HepG2 (cell line): ENCODE measurements at regions not wholly inside any gene's neighbourhood (a gene's known extent, or its start where the extent isn't known, plus 50 kb on each side); places are given as distances from the start of the nearest gene placed in this dataset.

Experiments used
- ATAC-seq: fragments of 200-7000 bp; cut with Tn5 transposase; 3 replicates; pipeline ENCODE4 v1.9.1; 2020; ENCODE audit warnings: mild to moderate bottlenecking, moderate library complexity
- BruUV-seq: library from RNA; stranded (reverse); fragments of 400-500 nt; replicated peaks from 2 replicates; lab custom pipeline; 2021; lab: Mats Ljungman, UMichigan
- CTCF ChIA-PET: fragments of 300-600 bp; formaldehyde crosslinking; extraction: SDS; loops from one replicate; lab custom pipeline; 2021; ENCODE audit warnings: low total read pairs, inconsistent platforms, low intra/inter-chr PET ratio; lab: Yijun Ruan, JAX
- POLR2A ChIA-PET: fragments of 350-600 bp; sonication (Branson Sonifier 250); formaldehyde crosslinking; loops from one replicate; lab custom pipeline; 2020; ENCODE audit warnings: antibody characterized with exemption, inconsistent platforms; lab: Yijun Ruan, JAX
- DNase-seq: peaks from one replicate; pipeline ENCODE4 v3.0.0-alpha.2; 2015; ENCODE audit warnings: low spot score
- FAIRE-seq: peaks from 3 replicates; lab custom pipeline; 2011; peaks lifted over from hg19 to GRCh38; lab: Jason Lieb, UNC
- H2AFZ ChIP-seq: one replicate; pipeline ENCODE4 v1.6.1; 2011; ENCODE audit warnings: low read length, inconsistent platforms
- H3K27ac ChIP-seq: fragments of 300-600 bp; 3 replicates; pipeline ENCODE4 v1.8.0; 2011; ENCODE audit warnings: mixed run types, mild to moderate bottlenecking, mixed read lengths, low read length, inconsistent platforms; ENCODE audit not compliant: insufficient read depth; ENCODE audit errors: extremely low read length
- H3K27me3 ChIP-seq, 2 experiments: fragments of 200-600 bp in 1 of 2; 2 replicates in 1 of 2; 3 replicates in 1 of 2; pipeline versions ENCODE4 v1.6.0 to v1.8.0; 2011; ENCODE audit warnings: low read length in 2 of 2, mild to moderate bottlenecking in 2 of 2, moderate library complexity in 2 of 2, inconsistent platforms in 1 of 2; ENCODE audit not compliant: insufficient read depth in 2 of 2, control insufficient read depth in 1 of 2
- H3K36me3 ChIP-seq, 2 experiments: fragments of 200-600 bp in 1 of 2; replicated peaks in 1 of 2; 2 replicates in 1 of 2; 3 replicates in 1 of 2; pipeline versions ENCODE4 v1.5.1 to v1.8.0; 2011; ENCODE audit warnings: low read length in 2 of 2, inconsistent platforms in 1 of 2; ENCODE audit not compliant: insufficient read depth in 2 of 2, control insufficient read depth in 1 of 2
- H3K4me1 ChIP-seq: 2 replicates; pipeline ENCODE4 v1.5.1; 2012; ENCODE audit warnings: low read length, inconsistent platforms; ENCODE audit not compliant: insufficient read depth
- H3K4me2 ChIP-seq: 2 replicates; pipeline ENCODE4 v1.6.0; 2011; ENCODE audit warnings: low read depth, low read length, inconsistent platforms
- H3K4me3 ChIP-seq, 3 experiments: fragments of 200-600 bp in 1 of 3; sonication (generic), shearing (Covaris generic) in 1 of 3; replicated peaks in 1 of 3; 2 replicates each; pipeline ENCODE4 v1.5.1; 2011 to 2016; ENCODE audit warnings: low read length in 3 of 3, inconsistent platforms in 2 of 3, low read depth in 2 of 3, mild to moderate bottlenecking in 2 of 3, control low read depth in 1 of 3, mixed read lengths in 1 of 3; ENCODE audit not compliant: insufficient read depth in 1 of 3
- H3K79me2 ChIP-seq: one replicate; pipeline ENCODE4 v1.6.1; 2011; ENCODE audit warnings: low read length, inconsistent platforms; ENCODE audit not compliant: insufficient read depth
- H3K9ac ChIP-seq: 2 replicates; pipeline ENCODE4 v1.6.0; 2011; ENCODE audit warnings: mild to moderate bottlenecking, low read depth, low read length, inconsistent platforms; ENCODE audit not compliant: insufficient read depth
- H3K9me3 ChIP-seq: 2 replicates; pipeline ENCODE4 v1.5.1; 2012; ENCODE audit warnings: mild to moderate bottlenecking, low read length
- H4K20me1 ChIP-seq: 2 replicates; pipeline ENCODE4 v1.6.0; 2011; ENCODE audit warnings: inconsistent platforms, mild to moderate bottlenecking, low read length, moderate library complexity; ENCODE audit not compliant: insufficient read depth
- AKNA ChIP-seq: sonication (generic); formaldehyde crosslinking; IDR thresholded peaks from 2 replicates; pipeline ENCODE4 v1.4.0; 2020; ENCODE audit warnings: missing genetic modification reagents, borderline replicate concordance
- ATF5 ChIP-seq: sonication (generic); formaldehyde crosslinking; IDR thresholded peaks from 2 replicates; pipeline ENCODE4 v1.4.0; 2020; ENCODE audit warnings: mild to moderate bottlenecking, low read depth, missing genetic modification reagents
- CBX2 ChIP-seq, 2 experiments: fragments of 200-600 bp in 1 of 2; sonication (generic); formaldehyde crosslinking in 1 of 2; IDR thresholded peaks; 2 replicates each; pipeline versions ENCODE4 v1.7.0 to v1.8.1; 2018 to 2022; ENCODE audit warnings: low read depth in 2 of 2, low read length in 1 of 2, mild to moderate bottlenecking in 1 of 2, missing genetic modification reagents in 1 of 2
- DBP ChIP-seq: sonication (generic); formaldehyde crosslinking; IDR thresholded peaks from 2 replicates; pipeline ENCODE4 v1.4.0; 2020; ENCODE audit warnings: missing genetic modification reagents; ENCODE audit errors: not compliant biosample characterization
- ERF ChIP-seq: IDR thresholded peaks from 2 replicates; pipeline ENCODE4 v1.6.1; 2018; ENCODE audit warnings: missing biosample characterization, missing genetic modification reagents
- NCOA2 ChIP-seq: sonication (generic); formaldehyde crosslinking; IDR thresholded peaks from 2 replicates; pipeline ENCODE4 v1.8.0; 2022; ENCODE audit warnings: inconsistent platforms
- NR2F1 ChIP-seq, 2 experiments: fragments of 450-650 bp in 1 of 2; formaldehyde crosslinking in 1 of 2; IDR thresholded peaks; 2 replicates each; pipeline versions ENCODE4 v1.5.0 to v1.6.1; 2016 to 2020; ENCODE audit warnings: mild to moderate bottlenecking in 1 of 2, missing compliant biosample characterization in 1 of 2, missing genetic modification reagents in 1 of 2, moderate library complexity in 1 of 2
- TBL1XR1 ChIP-seq: fragments of 150-350 bp; IDR thresholded peaks from 2 replicates; pipeline ENCODE4 v1.6.1; 2014; ENCODE audit warnings: borderline replicate concordance, low read length; ENCODE audit not compliant: partially characterized antibody
- ZNF570 ChIP-seq: sonication (generic); formaldehyde crosslinking; IDR thresholded peaks from 2 replicates; pipeline ENCODE4 v1.4.0; 2020; ENCODE audit warnings: mild to moderate bottlenecking, missing genetic modification reagents, borderline replicate concordance
- ZNF598 ChIP-seq: sonication (generic); formaldehyde crosslinking; IDR thresholded peaks from 2 replicates; pipeline ENCODE4 v1.5.1; 2020; ENCODE audit warnings: mild to moderate bottlenecking, missing genetic modification reagents, borderline replicate concordance
- ZNF713 ChIP-seq: sonication (generic); formaldehyde crosslinking; IDR thresholded peaks from 2 replicates; pipeline ENCODE4 v1.4.0; 2020; ENCODE audit warnings: mild to moderate bottlenecking, missing genetic modification reagents
- ZNF891 ChIP-seq: sonication (generic); formaldehyde crosslinking; IDR thresholded peaks from 2 replicates; pipeline ENCODE4 v1.5.0; 2020; ENCODE audit warnings: mild to moderate bottlenecking, missing genetic modification reagents
- ZSCAN31 ChIP-seq: sonication (generic); formaldehyde crosslinking; IDR thresholded peaks from 2 replicates; pipeline ENCODE4 v1.5.0; 2020; ENCODE audit warnings: low read depth, mild to moderate bottlenecking, missing genetic modification reagents
- WGBS: methylation state at CpG from one replicate; pipeline ENCODE4 v1.1.6; 2017; ENCODE audit warnings: low lambda C conversion rate; 5-methylcytosine and 5-hydroxymethylcytosine counted together
- in situ Hi-C: cut with HindIII; loops from 2 replicates; pipeline ENCODE4 v1.10.0; 2017; ENCODE audit warnings: low pct_unique_long_range_greater_than_20kb; ENCODE audit not compliant: extremely low pct_ligation_motif_present
- intact Hi-C: fragments of 100-400 bp; cut with micrococcal nuclease; formaldehyde crosslinking; loops from one replicate; pipeline ENCODE4 v1.10.0; 2022; ENCODE audit not compliant: unreplicated experiment

GRCh38 chr1:42043182-42043581 is 110.0 kb upstream of the GUCA2B start:
- Histone ChIP-seq H3K36me3 (no peaks in the 10 kb centered on the region), H2AFZ (no peak overlapping the region), H3K79me2 (no peaks in the 10 kb centered on the region), H3K4me3 (no peak overlapping the region), H3K9me3 (no peaks in the 10 kb centered on the region), H3K27ac (no peak overlapping the region), H3K4me1 (peaks cover 8% of the 10 kb centered on the region; the same call in 1 of the 2 replicates), H3K9ac (no peak overlapping the region), H4K20me1 (no peaks in the 10 kb centered on the region), H3K27me3 (peaks cover 0 to 12% of the 10 kb centered on the region in 2 experiments; a peak in 2 of 5 replicates)
- CTCF ChIA-PET = no interaction called here
- DNase-seq (no peak), ATAC-seq (no peak), FAIRE-seq (no peak)
- intact Hi-C loops (no loop called here), in situ Hi-C loops (no loop called here)
- WGBS = 4% methylated on average over 2 of the region's 2 CpGs
- POLR2A ChIA-PET = no interaction called here
- no peak for TF ChIP-seq DBP
- no peak for TF ChIP-seq ZSCAN31 (CRISPR knock-in tag)
- TF ChIP-seq NCOA2 = no peak
- TF ChIP-seq, all 625 proteins: peak for 0
- no TSS peak for BruUV-seq
- H3K4me2 ChIP-seq = no peak overlapping the region

GRCh38 chr1:42041031-42041430 is 112.2 kb upstream of the GUCA2B start:
- Histone ChIP-seq H3K9me3 (no peaks in the 10 kb centered on the region), H3K27ac (no peak overlapping the region), H3K4me2 (no peak overlapping the region), H3K4me3 (no peak overlapping the region), H3K4me1 (peaks cover 5% of the 10 kb centered on the region), H3K27me3 (peaks cover 0 to 12% of the 10 kb centered on the region in 2 experiments; a peak in 2 of 5 replicates), H4K20me1 (no peaks in the 10 kb centered on the region), H3K79me2 (no peaks in the 10 kb centered on the region), H3K36me3 (no peaks in the 10 kb centered on the region), H2AFZ (no peak overlapping the region), H3K9ac (no peak overlapping the region)
- WGBS = 73% methylated on average over 2 of the region's 17 CpGs
- no peak for ATAC-seq
- BruUV-seq = no TSS peak
- POLR2A ChIA-PET = no interaction called here
- no peak for DNase-seq
- CTCF ChIA-PET = no interaction called here
- in situ Hi-C loops = no loop called here
- no peak for FAIRE-seq
- intact Hi-C loops = no loop called here
- TF ChIP-seq ATF5 (CRISPR knock-in tag) (no peak), CBX2 (IDR thresholded peaks at IDR 0.05; ENCODE audit: low read depth, low read length) (no peak), CBX2 (CRISPR knock-in tag; IDR thresholded peaks at IDR 0.05; ENCODE audit: low read depth) (no peak), ZNF891 (no peak), ZNF570 (no peak), AKNA (CRISPR knock-in tag) (no peak), ZNF713 (no peak), ERF (no peak), NR2F1 (CRISPR knock-in tag; IDR thresholded peaks at IDR 0.05) (no peak), TBL1XR1 (no peak), ZNF598 (no peak)
